ENCODE measurements at regions not wholly inside any gene's neighbourhood (a gene's known extent, or its start where the extent isn't known, plus 50 kb on each side); places are given as distances from the start of the nearest gene placed in this dataset.

- POLR2A ChIA-PET (ENCODE audit: low non-redundant PET) = no interaction called here
- Histone ChIP-seq H3K4me1 (ENCODE audit: insufficient read depth, low read length, poor library complexity, severe bottlenecking) (no peaks in the 10 kb centered on the region), H3K27me3 (replicated peaks; ENCODE audit: insufficient read depth, low read depth, low read length, poor library complexity) (no peaks in the 10 kb centered on the region), H3K4me3 (ENCODE audit: low read depth, low read length, poor library complexity, severe bottlenecking) (no peak overlapping the region), H3K27ac (ENCODE audit: low read depth, low read length, poor library complexity, severe bottlenecking) (no peak overlapping the region), H3K36me3 (ENCODE audit: insufficient read depth, low read length, poor library complexity, severe bottlenecking) (no peaks in the 10 kb centered on the region), H3K9me3 (ENCODE audit: low read depth, low read length, poor library complexity, severe bottlenecking) (no peaks in the 10 kb centered on the region)
- no TSS peak for BruUV-seq (replicated peaks)
- no peak for DNase-seq (ENCODE audit: low spot score)
- TF ChIP-seq CTCF (conservative IDR thresholded peaks at IDR 0.05; ENCODE audit: low read depth, low read length) (no peak), EZH2 (IDR thresholded peaks at IDR 0.05; ENCODE audit: borderline replicate concordance, low read depth, low read length, poor library complexity, severe bottlenecking) (no peak)
- CTCF ChIA-PET = no interaction called here
- intact Hi-C loops (cut with micrococcal nuclease; ENCODE audit: unreplicated experiment) = no loop called here
Observed at GRCh38 chr2:77939370-77939769, 417.2 kb upstream of the LRRTM4 start.

GRCh38 chr2:77939801-77940200, 417.6 kb upstream of the LRRTM4 start:
- CTCF ChIA-PET = no interaction called here

DNA sequence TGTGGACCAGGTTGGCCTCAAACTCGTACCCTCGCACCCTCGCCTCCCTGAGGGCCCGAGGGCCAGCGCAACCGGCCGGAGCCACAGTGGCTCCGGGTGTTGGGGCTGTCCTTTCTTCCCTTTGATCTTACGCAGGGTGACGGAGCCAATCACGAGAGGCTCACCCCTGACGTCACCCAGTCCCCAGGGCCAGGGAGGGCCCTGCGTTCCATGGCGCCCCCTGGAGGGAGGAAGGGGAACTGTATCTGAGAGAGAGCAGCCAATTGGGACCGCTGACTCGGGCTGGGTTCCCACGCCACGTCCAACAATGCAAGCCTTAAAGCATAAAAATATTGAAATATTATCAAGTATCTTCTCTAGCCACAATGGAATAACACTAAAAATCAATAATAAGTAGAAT, 432.8 kb upstream of the LRRTM4 start:
- Histone ChIP-seq H3K36me3 (ENCODE audit: insufficient read depth, low read length, poor library complexity, severe bottlenecking) (no peaks in the 10 kb centered on the region), H3K9me3 (ENCODE audit: low read depth, low read length, poor library complexity, severe bottlenecking) (no peaks in the 10 kb centered on the region), H3K27ac (ENCODE audit: low read depth, low read length, poor library complexity, severe bottlenecking) (no peak overlapping the region), H3K4me3 (ENCODE audit: low read depth, low read length, poor library complexity, severe bottlenecking) (no peak overlapping the region), H3K27me3 (replicated peaks; ENCODE audit: insufficient read depth, low read depth, low read length, poor library complexity) (no peaks in the 10 kb centered on the region), H3K4me1 (ENCODE audit: insufficient read depth, low read length, poor library complexity, severe bottlenecking) (no peaks in the 10 kb centered on the region)
- ChIA-PET POLR2A (ENCODE audit: low non-redundant PET) (no interaction called here), CTCF (no interaction called here)
- TF ChIP-seq EZH2 (IDR thresholded peaks at IDR 0.05; ENCODE audit: borderline replicate concordance, low read depth, low read length, poor library complexity, severe bottlenecking) = no peak
- TF ChIP-seq CTCF (conservative IDR thresholded peaks at IDR 0.05; ENCODE audit: low read depth, low read length) = peak; percentile 46
- intact Hi-C loops (cut with micrococcal nuclease; ENCODE audit: unreplicated experiment) = no loop called here
- no peak for DNase-seq (ENCODE audit: low spot score)
- BruUV-seq (replicated peaks) = no TSS peak

More at GRCh38 chr2:77939801-77940200, 417.6 kb upstream of the LRRTM4 start:
- no peak overlapping the region for H3K4me3 ChIP-seq (ENCODE audit: low read depth, low read length, poor library complexity, severe bottlenecking)
- no peak for TF ChIP-seq CTCF (conservative IDR thresholded peaks at IDR 0.05; ENCODE audit: low read depth, low read length)
- no peak for TF ChIP-seq EZH2 (IDR thresholded peaks at IDR 0.05; ENCODE audit: borderline replicate concordance, low read depth, low read length, poor library complexity, severe bottlenecking)
- H3K27me3 ChIP-seq (replicated peaks; ENCODE audit: insufficient read depth, low read depth, low read length, poor library complexity) = no peaks in the 10 kb centered on the region
- H3K36me3 ChIP-seq (ENCODE audit: insufficient read depth, low read length, poor library complexity, severe bottlenecking) = no peaks in the 10 kb centered on the region
- H3K27ac ChIP-seq (ENCODE audit: low read depth, low read length, poor library complexity, severe bottlenecking) = no peak overlapping the region
- BruUV-seq (replicated peaks) = no TSS peak
- DNase-seq (ENCODE audit: low spot score) = no peak
- H3K9me3 ChIP-seq (ENCODE audit: low read depth, low read length, poor library complexity, severe bottlenecking) = no peaks in the 10 kb centered on the region
- intact Hi-C loops (cut with micrococcal nuclease; ENCODE audit: unreplicated experiment) = no loop called here
- POLR2A ChIA-PET (ENCODE audit: low non-redundant PET) = no interaction called here
- no peaks in the 10 kb centered on the region for H3K4me1 ChIP-seq (ENCODE audit: insufficient read depth, low read length, poor library complexity, severe bottlenecking)

All from A673 (cell line).